GM21786 (cell line): ENCODE measurements at regions not wholly inside any gene's neighbourhood (a gene's known extent, or its start where the extent isn't known, plus 50 kb on each side); places are given as distances from the start of the nearest gene placed in this dataset.
"Not testable (repeated sequence)": the region's sequence is repeated elsewhere in the genome, so short reads cannot be mapped to it uniquely, and the experiment has no call there.

Experiments used
- ATAC-seq: cut with Tn5 transposase; IDR thresholded peaks from one replicate; pipeline ENCODE4 v1.9.1; 2021; ENCODE audit not compliant: unreplicated experiment

DNA sequence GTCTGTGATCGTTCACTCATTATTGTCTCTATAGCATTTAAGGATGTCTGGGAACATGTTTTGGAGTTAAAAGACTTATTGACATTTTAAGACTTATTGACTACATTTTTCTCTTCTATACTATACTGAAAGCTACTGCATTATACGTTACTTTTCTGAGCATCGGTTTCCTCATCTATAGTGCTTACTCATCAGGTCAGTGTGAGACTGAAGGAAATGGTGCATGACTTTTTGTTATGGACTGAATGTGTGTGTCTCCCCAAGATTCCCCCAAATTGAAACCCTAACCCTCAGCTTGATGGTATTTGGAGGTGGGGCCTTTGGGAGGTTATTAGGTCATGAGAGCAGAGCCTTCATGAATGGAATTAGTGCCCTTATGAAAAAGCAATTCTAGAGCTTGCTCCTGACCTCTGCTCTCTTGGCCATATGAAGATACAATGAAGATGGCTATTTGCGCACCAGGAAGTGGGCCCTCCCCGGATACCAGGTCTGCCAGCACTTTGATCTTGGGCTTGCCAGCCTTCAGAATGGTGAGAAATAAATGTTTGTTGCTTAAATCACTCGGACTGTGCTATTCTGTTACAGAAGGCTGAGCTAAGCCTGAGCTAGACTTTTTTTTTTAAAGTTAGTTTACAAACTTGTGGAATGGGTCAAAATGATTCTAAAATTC is 243.7 kb upstream of the RREB1 start:
- ATAC-seq = no peak

DNA sequence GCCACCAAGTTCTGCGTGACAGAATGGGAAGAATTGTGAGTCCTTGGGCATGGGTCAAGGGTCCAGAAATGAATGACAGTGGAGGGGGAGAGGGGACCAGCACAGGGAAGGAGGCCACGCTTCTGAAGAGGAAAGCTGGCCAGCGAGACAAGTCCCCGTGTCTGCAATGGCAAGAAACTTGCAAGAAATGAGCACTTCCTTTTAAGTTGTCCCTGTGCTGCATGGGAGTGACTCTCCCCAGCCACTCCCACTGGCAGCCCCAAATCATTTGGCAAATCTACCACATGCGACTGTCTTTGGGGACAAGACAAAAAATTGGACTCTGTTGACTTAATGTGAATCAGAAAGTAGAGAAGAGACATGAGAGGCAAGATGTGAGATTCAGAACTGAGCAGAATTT is 242.2 kb upstream of the RREB1 start:
- no peak for ATAC-seq

DNA sequence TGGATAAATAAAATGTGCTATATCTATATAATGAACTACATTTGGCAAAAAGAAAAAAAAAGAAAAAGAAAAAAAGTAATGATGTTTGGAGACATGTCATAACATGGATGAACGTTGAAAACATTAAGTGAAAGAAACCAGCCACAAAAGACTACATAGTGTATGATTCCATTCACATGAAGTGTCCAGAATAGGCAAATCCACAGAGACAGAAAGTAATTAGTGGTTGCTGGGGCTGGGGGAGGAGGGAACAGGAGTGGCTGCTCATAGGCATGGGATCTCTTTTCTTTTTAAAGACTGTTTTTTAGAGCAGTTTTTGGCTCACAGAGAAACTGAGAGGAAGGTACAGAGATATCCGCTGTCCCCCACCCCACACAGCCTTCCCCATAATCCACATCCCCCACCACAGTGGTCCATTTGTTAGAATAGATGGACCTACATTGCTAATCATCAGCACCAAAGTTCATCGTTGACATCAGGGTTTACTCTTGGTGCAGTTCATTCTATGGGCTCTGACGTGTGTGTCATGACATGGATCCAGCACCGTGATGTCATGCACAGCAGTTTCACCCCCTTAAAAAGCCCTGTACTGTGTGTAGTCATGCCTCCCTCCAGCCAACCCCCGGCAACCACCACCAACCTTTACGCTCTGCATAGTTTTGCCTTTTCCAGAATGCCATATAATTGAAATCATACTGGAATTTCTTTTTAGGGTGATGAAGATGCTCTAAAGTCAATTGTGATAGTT is 240.9 kb upstream of the RREB1 start:
- ATAC-seq = no peak

DNA sequence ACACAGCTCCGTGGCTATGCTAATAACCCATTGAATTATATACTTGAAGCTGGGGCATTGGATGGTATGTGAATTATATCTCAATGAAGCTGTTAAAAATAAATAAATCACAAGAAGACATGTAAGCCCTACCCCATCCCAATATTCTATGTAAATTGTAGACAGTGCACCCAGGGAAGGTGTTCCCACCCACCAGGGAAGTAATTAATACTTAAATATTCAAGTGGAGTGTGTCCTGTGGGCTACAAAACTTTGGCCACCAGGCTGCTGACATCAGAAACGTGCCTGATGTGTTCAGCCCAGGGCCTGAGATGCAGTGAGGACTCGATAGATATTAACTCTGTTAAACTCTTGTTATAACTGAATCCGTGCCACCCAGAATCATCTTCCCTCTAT is 240.4 kb upstream of the RREB1 start:
- ATAC-seq = no peak

DNA sequence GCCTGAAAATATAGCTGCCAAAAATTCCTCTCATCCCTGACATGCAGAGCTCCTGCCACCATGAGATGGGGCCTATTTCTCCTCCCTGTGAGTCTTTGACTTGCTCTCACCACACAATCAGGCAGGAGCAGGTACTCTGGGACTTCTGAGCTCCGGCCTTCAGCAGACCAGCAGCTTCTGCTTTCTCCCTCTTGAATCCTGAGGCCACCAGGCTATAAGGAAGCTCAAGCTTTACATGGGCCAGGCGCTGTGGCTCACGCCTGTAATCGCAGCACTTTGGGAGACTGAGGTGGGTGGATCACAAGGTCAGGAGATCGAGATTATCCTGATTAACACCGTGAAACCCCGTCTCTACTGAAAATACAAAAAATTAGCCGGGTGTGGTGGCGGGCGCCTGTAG is 238.7 kb upstream of the RREB1 start:
- no peak for ATAC-seq

DNA sequence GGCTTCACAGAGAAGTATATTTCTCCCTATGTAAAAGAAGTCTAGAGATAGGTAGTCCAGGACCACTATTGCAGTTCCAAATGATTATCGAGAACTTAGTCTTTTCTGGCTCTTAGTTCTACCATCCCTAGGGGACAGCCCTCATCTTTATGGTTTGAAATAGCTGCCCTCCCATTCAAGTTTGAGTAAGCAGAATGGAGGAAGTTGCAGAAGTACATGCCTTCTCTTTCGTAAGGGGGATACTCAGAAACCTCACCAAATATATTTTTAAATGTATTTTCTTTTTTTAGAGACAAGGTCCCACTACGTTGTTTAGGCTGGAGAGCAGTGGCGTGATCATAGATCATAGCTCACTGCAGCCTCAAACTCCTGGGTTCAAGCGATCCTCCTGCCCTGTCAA is 236.8 kb upstream of the RREB1 start:
- no peak for ATAC-seq

DNA sequence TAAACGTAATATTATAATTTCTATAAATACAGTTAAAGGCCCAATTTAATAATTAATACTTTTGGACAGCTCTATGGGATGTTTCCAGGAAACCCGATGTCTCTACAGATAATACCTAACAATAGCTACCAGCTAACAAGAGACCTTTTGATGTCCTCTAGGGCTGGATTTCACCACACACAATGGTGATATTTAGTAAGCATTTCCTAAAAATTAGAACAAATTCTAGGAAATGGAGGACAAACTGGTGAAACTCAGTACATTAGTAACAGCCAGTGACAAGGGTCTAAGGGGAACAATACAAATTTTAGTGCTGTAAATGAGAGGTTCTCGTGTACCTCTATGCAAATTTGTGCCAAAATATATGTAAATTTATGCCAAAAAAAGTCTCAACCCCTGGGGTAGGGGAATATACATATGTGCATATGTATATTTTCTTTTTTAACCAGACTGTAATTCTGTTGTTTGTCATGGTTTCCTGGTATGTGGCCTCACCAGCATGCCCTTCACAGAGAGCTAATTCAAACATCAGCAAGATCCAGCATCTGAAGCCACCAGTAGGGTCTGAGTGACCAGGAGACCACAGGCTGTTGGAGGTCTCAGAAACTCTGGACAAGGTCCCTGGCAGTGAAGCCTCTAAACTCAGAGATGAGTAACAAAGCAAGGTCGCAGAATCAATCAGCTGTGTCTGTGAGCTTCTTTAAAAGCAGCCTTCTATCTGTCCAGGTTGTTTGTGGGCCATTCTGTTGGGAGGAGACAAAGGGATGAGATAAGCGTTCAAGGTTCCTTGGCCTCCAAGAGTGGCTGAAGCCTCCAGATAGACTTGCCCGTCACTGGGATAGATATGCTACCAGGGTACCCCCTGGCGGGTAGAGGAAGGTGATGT is 235.1 kb upstream of the RREB1 start:
- ATAC-seq = no peak

DNA sequence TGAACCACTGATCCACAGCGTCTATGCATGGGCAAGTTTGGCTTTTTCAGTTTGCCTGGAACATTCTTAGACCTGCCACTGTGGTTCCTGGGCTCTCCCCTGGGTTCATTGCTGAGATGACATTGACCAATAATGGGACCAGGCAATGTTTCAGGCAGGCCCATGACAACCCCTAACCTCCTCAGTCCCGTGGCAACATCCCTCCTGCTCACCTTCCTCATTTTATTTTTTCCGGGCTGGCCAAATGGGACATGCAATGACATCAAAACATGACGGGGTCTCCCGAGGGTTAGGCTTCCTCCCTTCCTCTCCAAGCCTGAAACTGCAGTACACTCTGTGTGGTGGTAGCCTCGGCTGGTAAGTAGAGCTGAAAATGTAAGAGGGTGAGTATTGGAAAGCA is 234.0 kb upstream of the RREB1 start:
- no peak for ATAC-seq

DNA sequence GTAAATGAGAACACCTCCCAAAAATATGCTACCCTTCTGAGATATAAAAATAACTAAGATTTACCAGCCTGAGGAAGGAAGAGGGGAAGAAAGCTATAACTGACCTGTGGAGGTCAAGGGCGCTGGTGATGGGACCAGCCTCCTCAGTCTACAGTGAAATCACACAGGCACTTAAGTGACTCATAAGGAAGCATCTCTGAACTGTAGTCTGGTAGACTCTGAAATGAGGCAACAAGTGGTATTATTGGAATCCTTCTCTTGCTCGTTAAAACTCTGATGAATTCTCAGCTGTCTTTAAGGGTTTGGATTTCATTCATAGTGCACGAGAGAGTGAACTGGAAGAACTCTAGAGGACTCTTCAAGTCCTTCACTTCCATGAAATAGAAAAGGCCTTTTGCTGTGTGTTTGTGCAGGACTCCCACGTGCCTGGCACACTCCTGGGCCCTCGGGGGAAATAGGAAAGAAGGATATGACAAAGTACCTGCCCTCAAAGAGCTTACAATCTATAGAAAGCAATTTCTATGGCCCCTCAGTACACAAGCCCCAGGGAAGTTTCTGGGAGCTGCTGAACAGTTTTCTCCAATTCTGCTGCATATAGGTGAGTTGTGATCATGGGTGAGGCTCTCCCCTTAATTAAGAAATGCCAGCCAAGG is 231.8 kb upstream of the RREB1 start:
- no peak for ATAC-seq

DNA sequence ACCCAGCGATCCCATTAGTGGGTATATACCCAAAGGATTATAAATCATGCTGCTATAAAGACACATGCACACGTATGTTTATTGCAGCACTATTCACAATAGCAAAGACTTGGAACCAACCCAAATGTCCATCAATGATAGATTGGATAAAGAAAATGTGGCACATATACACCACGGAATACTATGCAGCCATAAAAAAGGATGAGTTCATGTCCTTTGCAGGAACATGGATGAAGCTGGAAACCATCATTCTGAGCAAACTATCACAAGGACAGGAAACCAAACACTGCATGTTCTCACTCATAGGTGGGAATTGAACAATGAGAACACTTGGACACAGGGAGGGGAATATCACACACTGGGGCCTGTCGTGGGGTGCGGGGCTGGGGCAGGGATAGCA is 230.0 kb upstream of the RREB1 start:
- not testable (repeated sequence) for ATAC-seq

DNA sequence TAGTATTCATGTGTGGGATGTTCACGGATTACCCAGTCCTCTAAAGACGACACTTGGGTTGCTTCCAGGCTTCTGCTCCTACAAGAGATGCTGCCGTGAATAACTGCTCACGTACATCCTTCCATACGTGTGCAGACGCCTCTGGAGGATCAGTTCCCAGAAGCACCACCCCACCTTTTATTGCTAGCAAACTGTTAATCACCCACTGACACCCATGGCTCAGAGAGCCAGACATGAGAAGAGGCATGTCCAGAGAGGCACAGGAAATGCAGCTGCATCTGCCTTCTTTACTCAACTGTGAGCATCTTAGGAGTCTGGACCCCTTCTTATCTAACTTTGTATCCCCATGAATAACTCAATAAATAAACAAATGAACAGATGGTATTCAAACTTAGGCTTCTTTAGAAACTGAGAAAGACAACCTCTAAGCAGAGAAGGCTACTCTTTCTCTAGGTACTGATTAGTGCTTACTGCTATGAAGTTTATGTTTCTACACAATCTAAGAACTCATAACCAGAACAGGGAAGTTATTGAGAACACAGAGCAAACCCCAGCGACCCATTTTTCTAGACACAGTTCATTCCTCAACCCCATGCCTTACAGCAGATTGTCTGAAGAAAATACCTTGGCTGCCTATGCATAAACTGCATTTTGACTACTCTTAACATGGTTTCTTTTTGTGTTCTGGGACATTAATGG is 228.7 kb upstream of the RREB1 start:
- no peak for ATAC-seq

DNA sequence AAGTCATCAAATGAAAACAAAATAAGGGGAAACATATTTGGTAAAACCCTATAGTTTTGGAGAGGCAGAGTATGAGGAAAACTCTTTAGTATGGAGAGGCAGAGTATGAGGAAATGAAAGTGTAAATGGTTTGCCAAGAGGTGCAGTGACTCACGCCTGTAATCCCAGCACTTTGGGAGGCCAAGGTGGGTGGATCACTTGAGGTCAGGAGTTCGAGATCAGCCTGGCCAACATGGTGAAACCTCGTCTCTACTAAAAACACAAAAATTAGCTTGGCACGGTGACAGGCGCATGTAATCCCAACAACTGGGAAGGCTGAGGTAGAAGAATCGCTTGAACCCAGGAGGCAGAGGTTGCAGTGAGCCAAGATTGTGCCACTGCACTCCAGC is 228.2 kb upstream of the RREB1 start:
- not testable (repeated sequence) for ATAC-seq

DNA sequence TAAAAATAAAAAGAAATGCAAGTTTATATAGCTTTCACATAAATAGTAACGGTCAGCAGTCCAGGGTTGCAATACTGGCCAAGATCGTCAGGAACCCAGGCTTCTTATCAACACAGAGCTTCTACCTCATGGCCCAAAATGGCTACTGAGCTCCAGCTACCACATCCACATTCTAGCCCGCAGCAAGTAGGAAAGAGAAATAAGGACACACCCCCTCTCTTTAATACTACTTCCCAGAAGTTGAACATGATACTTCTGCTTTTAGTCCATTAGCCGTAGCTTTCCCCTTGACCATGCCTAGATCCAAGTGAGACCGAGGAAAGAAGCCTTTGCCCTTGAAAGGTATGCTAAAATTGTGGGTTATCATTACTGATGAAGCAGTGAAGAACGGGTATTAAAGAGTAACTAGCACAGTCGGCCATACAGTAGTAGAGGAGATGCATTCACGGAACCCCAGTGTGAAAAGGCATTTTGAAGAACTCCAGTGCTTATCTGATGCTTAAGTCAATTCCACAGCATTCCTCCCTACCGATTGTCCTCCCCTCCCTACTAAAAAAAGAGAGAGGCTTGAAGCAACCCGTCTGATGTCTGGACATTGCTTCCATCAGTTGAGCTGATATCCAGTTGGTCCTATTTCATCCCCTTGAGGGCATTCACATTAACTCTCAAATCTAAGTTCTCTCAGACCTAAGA is 226.9 kb upstream of the RREB1 start:
- no peak for ATAC-seq

DNA sequence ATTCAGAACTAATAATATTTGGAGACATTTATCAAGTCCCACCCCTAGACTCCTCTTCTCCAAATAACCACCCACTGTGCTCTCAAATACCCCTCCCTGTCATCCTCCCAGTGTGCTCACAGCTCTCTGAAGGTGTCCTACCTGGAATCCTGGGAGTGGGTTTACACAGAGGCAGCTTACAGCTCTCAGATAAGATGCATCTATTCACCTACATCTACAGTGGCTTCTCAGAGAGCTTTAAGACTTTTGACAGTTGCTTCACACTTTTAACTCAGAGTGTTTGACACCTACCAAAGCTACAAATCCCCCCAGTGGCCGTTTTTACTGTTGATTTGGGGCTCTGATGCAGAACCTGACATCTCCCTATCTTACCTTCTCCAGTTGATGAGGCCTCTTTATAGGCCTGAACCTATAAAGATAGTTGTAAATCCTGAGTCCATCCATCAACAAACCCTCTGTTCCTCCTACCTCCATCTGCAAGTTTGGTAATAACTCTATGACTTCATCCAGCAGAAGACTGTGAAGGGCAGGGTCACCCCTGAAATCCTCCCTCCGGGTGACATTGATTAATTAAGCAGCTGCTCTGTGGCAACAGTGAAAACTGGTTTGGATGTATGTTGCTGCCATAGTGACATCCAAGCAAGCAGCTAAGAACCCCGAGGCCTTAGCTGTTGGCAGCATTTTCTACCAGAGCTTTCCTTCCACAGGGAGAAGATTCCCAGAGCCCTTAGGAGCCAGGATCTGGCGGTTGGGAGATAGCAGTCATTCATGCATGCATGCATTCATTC is 226.1 kb upstream of the RREB1 start:
- no peak for ATAC-seq

DNA sequence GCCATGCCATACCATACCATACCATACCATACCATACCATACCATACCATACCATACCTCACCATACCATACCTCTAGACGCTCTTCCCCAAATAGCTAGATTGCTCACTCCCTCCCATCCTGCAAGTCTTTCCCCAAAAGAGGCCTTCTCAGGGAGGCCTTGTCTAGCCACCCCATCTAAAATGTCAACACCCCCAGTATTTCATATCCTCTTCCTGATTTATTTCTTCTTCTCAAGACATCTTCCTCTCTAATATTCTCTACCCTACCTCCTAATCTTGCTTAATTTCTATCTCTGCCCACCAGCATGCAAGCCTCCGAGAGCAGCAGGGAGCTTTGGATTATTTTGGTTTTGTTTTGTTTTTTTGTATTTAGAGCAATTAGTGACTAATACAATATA is 225.2 kb upstream of the RREB1 start:
- ATAC-seq = no peak

DNA sequence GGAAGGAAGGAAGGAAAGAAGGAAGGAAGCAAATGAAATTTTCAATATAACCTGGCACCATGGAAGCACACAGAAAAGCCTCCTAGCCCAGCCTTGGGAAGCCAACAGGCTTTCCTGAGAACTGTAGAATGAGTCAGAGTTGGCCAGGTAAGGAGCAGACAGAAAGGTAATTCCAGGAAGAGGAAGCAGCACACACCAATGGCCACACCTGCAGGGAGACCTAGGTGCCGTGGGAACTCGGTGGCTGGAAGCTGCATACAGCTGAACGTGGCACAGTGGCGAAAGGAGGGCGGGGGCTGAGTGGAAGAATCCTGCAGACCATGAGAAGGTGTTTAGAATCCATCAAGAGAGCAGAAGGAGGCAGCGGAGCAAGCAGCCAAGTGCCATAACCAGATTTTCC is 224.8 kb upstream of the RREB1 start:
- ATAC-seq = no peak

DNA sequence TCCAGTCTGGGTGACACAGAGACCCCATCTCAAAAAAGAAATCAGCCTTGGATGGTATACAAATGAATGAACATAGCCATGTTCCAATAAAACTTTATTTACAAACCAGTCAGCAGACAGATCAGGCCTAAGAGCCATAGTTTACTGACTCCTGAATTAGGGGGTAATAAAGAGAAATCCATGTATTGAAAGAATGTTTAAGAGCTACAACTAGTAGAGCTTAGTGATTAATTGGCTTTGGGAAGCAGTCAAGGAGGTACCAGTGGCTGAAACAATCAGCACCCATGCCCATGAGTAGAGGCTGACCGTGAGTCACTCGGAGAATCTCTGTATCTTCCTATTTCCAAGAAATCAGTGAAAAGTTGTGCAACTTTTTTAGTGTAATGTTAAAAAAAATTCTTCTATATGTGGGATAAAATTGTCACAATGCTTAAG is 223.6 kb upstream of the RREB1 start:
- no peak for ATAC-seq

DNA sequence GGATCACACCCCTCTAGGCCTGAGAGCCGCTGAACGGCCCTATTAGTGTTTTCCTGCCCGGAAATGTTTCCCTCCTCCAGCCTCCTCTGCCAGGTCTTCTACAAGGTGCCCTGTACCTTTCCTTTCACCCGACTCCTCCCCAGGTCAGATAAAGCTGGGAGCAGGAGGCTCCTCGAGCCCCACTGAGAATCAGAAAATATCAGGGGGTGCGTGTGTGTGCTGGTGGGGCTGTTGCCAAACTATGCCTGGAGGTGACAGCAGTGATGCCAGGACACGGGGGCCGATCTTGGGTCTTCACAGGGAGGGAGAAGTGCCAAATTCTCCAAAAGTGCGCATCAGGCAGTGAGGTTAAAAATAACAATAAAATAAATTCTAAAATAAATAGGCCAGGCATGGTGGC is 222.8 kb upstream of the RREB1 start:
- no peak for ATAC-seq

DNA sequence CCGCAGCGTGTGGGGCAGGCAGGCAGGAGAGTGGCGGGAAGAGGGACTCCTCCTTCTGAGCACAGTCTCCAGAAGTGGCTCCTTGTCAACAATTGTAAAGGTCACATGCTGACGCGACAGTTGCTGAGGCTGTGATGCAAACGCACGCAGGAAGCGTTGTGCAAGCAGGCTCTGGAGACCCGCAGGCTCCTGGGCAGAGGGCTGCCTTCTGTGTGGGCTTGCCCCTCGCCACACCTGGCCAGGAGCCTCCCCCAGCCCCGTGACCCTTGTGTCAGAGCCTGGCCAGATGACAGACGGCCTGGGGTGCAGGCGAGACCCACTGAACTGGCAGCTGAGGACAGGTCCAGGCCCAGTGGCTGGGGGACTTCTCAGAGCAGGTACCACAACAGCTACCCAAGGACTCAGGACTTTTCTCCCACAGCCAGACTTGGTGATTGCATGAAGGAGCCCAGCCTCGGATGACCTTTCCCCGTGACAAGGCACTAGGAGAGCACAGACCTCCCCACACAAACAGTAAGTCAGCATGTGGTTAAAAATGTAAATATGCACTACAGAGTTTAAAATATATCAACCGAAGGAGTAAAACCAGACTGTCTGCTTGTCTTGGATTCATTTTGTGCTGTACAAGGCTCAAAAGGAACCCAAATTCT is 222.1 kb upstream of the RREB1 start:
- no peak for ATAC-seq
